Endothelial cell of umbilical vein (primary cell): ENCODE measurements at regions not wholly inside any gene's neighbourhood (a gene's known extent, or its start where the extent isn't known, plus 50 kb on each side); places are given as distances from the start of the nearest gene placed in this dataset.

ENCODE experiments used
- EZH2 ChIP-seq: IDR thresholded peaks from 2 replicates; pipeline ENCODE4 v1.6.1; 2012; ENCODE audit warnings: borderline replicate concordance, low read depth, mild to moderate bottlenecking, moderate library complexity, low read length, inconsistent platforms; ENCODE audit not compliant: severe bottlenecking
- JUN ChIP-seq: IDR thresholded peaks from 2 replicates; pipeline ENCODE4 v1.6.1; 2011; ENCODE audit warnings: borderline replicate concordance, low read depth; ENCODE audit not compliant: insufficient read length, insufficient read depth
- POLR2A ChIP-seq: IDR thresholded peaks from 2 replicates; pipeline ENCODE4 v1.6.1; 2012; ENCODE audit warnings: low read depth, mild to moderate bottlenecking, control low read depth, low read length
- POLR2AphosphoS5 ChIP-seq: IDR thresholded peaks from 2 replicates; pipeline ENCODE4 v1.6.1; 2012; ENCODE audit warnings: low read depth, mild to moderate bottlenecking, control low read depth, low read length, moderate library complexity; ENCODE audit not compliant: insufficient read depth
- TF ChIP-seq, protein P1 (sequence below), 2 donors: IDR thresholded peaks; 1 replicate in 1 of 2; 2 replicates in 1 of 2; pipeline ENCODE4 v1.5.1; 2011; ENCODE audit warnings: low read length in 2 of 2, mild to moderate bottlenecking in 2 of 2, moderate library complexity in 2 of 2, control low read depth in 1 of 2, inconsistent platforms in 1 of 2, low read depth in 1 of 2; ENCODE audit not compliant: insufficient read depth in 1 of 2; ENCODE audit errors: extremely low read depth in 1 of 2
- TF ChIP-seq, protein P2 (sequence below): IDR thresholded peaks from 2 replicates; pipeline ENCODE4 v1.6.1; 2011; ENCODE audit not compliant: insufficient read depth, insufficient read length

DNA sequence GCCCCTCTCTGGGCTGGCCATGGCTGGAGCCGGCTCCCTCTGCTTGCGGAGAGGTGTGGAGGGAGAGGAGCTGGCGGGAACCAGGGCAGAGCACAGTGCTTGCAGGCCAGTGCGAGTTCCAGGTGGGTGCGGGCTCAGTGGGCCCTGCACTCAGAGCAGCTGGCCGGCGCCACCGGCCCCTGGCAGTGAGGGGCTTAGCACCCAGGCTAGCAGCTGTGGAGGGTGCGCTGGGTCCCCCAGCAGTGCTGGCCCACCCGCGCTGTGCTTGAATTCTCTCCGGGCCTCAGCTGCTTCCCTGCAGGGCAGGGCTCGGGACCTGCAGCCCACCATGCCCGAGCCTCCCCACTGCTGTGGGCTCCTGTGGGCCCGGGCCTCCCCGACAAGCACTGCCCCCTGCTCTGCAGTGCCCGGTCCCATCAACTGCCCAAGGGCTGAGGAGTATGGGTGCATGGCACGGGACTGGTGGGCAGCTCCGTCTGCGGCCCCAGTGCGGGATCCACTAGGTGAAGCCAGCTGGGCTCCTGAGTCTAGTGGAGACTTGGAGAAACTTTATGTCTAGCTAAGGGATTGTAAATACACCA is 61.2 kb upstream of the AGR3 start:
- TF ChIP-seq, protein P1, sequence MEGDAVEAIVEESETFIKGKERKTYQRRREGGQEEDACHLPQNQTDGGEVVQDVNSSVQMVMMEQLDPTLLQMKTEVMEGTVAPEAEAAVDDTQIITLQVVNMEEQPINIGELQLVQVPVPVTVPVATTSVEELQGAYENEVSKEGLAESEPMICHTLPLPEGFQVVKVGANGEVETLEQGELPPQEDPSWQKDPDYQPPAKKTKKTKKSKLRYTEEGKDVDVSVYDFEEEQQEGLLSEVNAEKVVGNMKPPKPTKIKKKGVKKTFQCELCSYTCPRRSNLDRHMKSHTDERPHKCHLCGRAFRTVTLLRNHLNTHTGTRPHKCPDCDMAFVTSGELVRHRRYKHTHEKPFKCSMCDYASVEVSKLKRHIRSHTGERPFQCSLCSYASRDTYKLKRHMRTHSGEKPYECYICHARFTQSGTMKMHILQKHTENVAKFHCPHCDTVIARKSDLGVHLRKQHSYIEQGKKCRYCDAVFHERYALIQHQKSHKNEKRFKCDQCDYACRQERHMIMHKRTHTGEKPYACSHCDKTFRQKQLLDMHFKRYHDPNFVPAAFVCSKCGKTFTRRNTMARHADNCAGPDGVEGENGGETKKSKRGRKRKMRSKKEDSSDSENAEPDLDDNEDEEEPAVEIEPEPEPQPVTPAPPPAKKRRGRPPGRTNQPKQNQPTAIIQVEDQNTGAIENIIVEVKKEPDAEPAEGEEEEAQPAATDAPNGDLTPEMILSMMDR (IDR thresholded peaks at IDR 0.05; ENCODE audit: extremely low read depth in 1 of 2, insufficient read depth in 1 of 2, low read depth in 1 of 2, low read length in 2 of 2), result no peak
- TF ChIP-seq POLR2A (no peak), EZH2 (no peak), POLR2AphosphoS5 (no peak), JUN (no peak)
- TF ChIP-seq, protein P2, sequence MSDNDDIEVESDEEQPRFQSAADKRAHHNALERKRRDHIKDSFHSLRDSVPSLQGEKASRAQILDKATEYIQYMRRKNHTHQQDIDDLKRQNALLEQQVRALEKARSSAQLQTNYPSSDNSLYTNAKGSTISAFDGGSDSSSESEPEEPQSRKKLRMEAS, result no peak
